Endothelial cell of umbilical vein (primary cell): ENCODE measurements at regions not wholly inside any gene's neighbourhood (a gene's known extent, or its start where the extent isn't known, plus 50 kb on each side); places are given as distances from the start of the nearest gene placed in this dataset.

Experiments
- BruUV-seq: library from RNA; stranded (reverse); fragments of 400-500 nt; replicated peaks from 2 replicates; lab custom pipeline; 2021; lab: Mats Ljungman, UMichigan
- CTCF ChIA-PET: fragments of 300-600, 350-600 bp; sonication (Branson Sonifier 250); formaldehyde crosslinking; loops from one replicate; lab custom pipeline; 2021; ENCODE audit warnings: antibody characterized with exemption, inconsistent platforms; lab: Charles Lee
- POLR2A ChIA-PET: fragments of 300-600, 350-600 bp; sonication (Branson Sonifier 250); formaldehyde crosslinking; loops from one replicate; lab custom pipeline; 2021; ENCODE audit warnings: antibody characterized with exemption, inconsistent platforms; lab: Charles Lee
- DNase-seq: peaks from one replicate; pipeline ENCODE4 v3.0.0-alpha.2; 2011; ENCODE audit warnings: low read depth, low spot score
- FAIRE-seq: peaks from 2 replicates; lab custom pipeline; 2011; peaks lifted over from hg19 to GRCh38; lab: Jason Lieb, UNC
- H2AFZ ChIP-seq: 2 replicates; pipeline ENCODE4 v1.6.0; 2012; ENCODE audit warnings: low read depth, low read length, control low read depth, inconsistent platforms
- H3K27ac ChIP-seq: 2 replicates; pipeline ENCODE4 v1.5.1; 2011; ENCODE audit warnings: low read depth, mild to moderate bottlenecking, control low read depth, low read length, moderate library complexity; ENCODE audit not compliant: insufficient read depth
- H3K27me3 ChIP-seq, 2 experiments: 2 replicates each; pipeline versions ENCODE4 v1.6.0 to v1.6.1; 2011; ENCODE audit warnings: low read length in 2 of 2, mixed read lengths in 1 of 2; ENCODE audit not compliant: control insufficient read depth in 2 of 2, insufficient read depth in 2 of 2
- H3K36me3 ChIP-seq, 2 experiments: 2 replicates in 1 of 2; 3 replicates in 1 of 2; pipeline ENCODE4 v1.5.1; 2011; ENCODE audit warnings: low read length in 2 of 2, mild to moderate bottlenecking in 1 of 2, moderate library complexity in 1 of 2; ENCODE audit not compliant: control insufficient read depth in 2 of 2, insufficient read depth in 2 of 2; ENCODE audit errors: extremely low read depth in 1 of 2
- H3K4me1 ChIP-seq: 3 replicates; pipeline ENCODE4 v1.5.1; 2011; ENCODE audit warnings: mild to moderate bottlenecking, low read length; ENCODE audit not compliant: control insufficient read depth, insufficient read depth; ENCODE audit errors: extremely low read depth
- H3K4me2 ChIP-seq: 2 replicates; pipeline ENCODE4 v1.6.1; 2011; ENCODE audit warnings: low read length, control low read depth, mixed read lengths; ENCODE audit not compliant: insufficient read depth
- H3K4me3 ChIP-seq, 3 experiments: fragments of 200-600 bp in 1 of 3; sonication (generic), shearing (Covaris generic) in 1 of 3; replicated peaks in 1 of 3; 2 replicates each; pipeline ENCODE4 v1.5.1; 2011 to 2016; ENCODE audit warnings: control low read depth in 3 of 3, low read length in 3 of 3, mild to moderate bottlenecking in 2 of 3, inconsistent platforms in 1 of 3, low read depth in 1 of 3, moderate library complexity in 1 of 3; ENCODE audit not compliant: insufficient read depth in 1 of 3
- H3K79me2 ChIP-seq: 2 replicates; pipeline ENCODE4 v1.6.0; 2012; ENCODE audit warnings: low read length, inconsistent platforms; ENCODE audit not compliant: control insufficient read depth, insufficient read depth
- H3K9ac ChIP-seq: replicated peaks from 2 replicates; pipeline ENCODE3; 2011; ENCODE audit warnings: low read length, control low read depth; ENCODE audit not compliant: insufficient read depth; ENCODE audit errors: extremely low read depth
- H3K9me1 ChIP-seq: replicated peaks from 3 replicates; pipeline ENCODE4 v1.6.0; 2011; ENCODE audit warnings: mild to moderate bottlenecking, low read length; ENCODE audit not compliant: control insufficient read depth, insufficient read depth; ENCODE audit errors: extremely low read depth
- H3K9me3 ChIP-seq: replicated peaks from 2 replicates; pipeline ENCODE4 v1.5.1; 2012; ENCODE audit warnings: low read length, inconsistent platforms; ENCODE audit not compliant: control insufficient read depth, insufficient read depth
- H4K20me1 ChIP-seq: replicated peaks from 2 replicates; pipeline ENCODE3; 2011; ENCODE audit warnings: mild to moderate bottlenecking, low read length; ENCODE audit not compliant: control insufficient read depth, insufficient read depth; ENCODE audit errors: extremely low read depth
- EZH2 ChIP-seq: IDR thresholded peaks from 2 replicates; pipeline ENCODE4 v1.6.1; 2012; ENCODE audit warnings: borderline replicate concordance, low read depth, mild to moderate bottlenecking, moderate library complexity, low read length, inconsistent platforms; ENCODE audit not compliant: severe bottlenecking
- FOS ChIP-seq: IDR thresholded peaks from 2 replicates; pipeline ENCODE4 v1.6.1; 2011; ENCODE audit warnings: mild to moderate bottlenecking, low read length, moderate library complexity, borderline replicate concordance; ENCODE audit not compliant: insufficient read depth
- GATA2 ChIP-seq: IDR thresholded peaks from 2 replicates; pipeline ENCODE4 v1.7.0; 2011; ENCODE audit warnings: low read depth, mild to moderate bottlenecking, moderate library complexity, mixed read lengths, low read length; ENCODE audit not compliant: insufficient read length, insufficient read depth
- JUN ChIP-seq: IDR thresholded peaks from 2 replicates; pipeline ENCODE4 v1.6.1; 2011; ENCODE audit warnings: borderline replicate concordance, low read depth; ENCODE audit not compliant: insufficient read length, insufficient read depth
- MYC ChIP-seq: IDR thresholded peaks from one replicate; pipeline ENCODE4 v1.6.1; 2011; ENCODE audit warnings: mild to moderate bottlenecking, low read depth, low read length
- POLR2A ChIP-seq: IDR thresholded peaks from 2 replicates; pipeline ENCODE4 v1.6.1; 2012; ENCODE audit warnings: low read depth, mild to moderate bottlenecking, control low read depth, low read length
- POLR2AphosphoS5 ChIP-seq: IDR thresholded peaks from 2 replicates; pipeline ENCODE4 v1.6.1; 2012; ENCODE audit warnings: low read depth, mild to moderate bottlenecking, control low read depth, low read length, moderate library complexity; ENCODE audit not compliant: insufficient read depth
- dilution Hi-C: fragments of 300-500 bp; cut with MboI; formaldehyde crosslinking; loops from one replicate; pipeline ENCODE4 v1.15.0; 2019; ENCODE audit warnings: low sequenced_read_pairs; ENCODE audit not compliant: extremely low pct_ligation_motif_present
- intact Hi-C: fragments of 100-400 bp; cut with micrococcal nuclease; formaldehyde crosslinking; loops from one replicate; pipeline ENCODE4 v1.10.0; 2022
- TF ChIP-seq, protein P1 (sequence below): IDR thresholded peaks from 2 replicates; pipeline ENCODE4 v1.6.1; 2011; ENCODE audit not compliant: insufficient read depth, insufficient read length
- TF ChIP-seq, protein P2 (sequence below), 2 donors: IDR thresholded peaks; 1 replicate in 1 of 2; 2 replicates in 1 of 2; pipeline ENCODE4 v1.5.1; 2011; ENCODE audit warnings: low read length in 2 of 2, mild to moderate bottlenecking in 2 of 2, moderate library complexity in 2 of 2, control low read depth in 1 of 2, inconsistent platforms in 1 of 2, low read depth in 1 of 2; ENCODE audit not compliant: insufficient read depth in 1 of 2; ENCODE audit errors: extremely low read depth in 1 of 2

DNA sequence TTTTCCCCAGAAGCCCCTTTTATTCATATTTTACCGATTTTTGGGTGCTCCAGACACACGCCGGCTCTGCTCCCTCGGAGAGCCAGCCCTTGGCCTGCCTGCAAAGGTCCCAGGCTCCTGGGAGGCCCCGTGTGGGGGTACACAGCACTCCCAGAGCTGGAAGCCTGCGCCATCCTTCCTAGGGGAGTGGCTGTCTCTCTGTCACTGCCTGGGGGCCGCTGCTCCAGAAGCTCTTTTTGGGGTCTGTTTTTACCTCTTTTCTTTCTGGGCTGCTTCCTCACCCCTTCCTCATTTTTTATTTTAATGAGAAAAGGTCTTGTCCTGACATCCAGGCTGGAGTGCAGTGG, 119.1 kb upstream of the COL5A1 start:
- BruUV-seq = no TSS peak
- no peaks in the 10 kb centered on the region for H3K4me1 ChIP-seq
- ChIA-PET POLR2A (no interaction called here), CTCF (no interaction called here)
- H4K20me1 ChIP-seq = no peaks in the 10 kb centered on the region
- H3K9me1 ChIP-seq = no peaks in the 10 kb centered on the region
- no peak overlapping the region for H2AFZ ChIP-seq
- dilution Hi-C loops (no loop called here), intact Hi-C loops (no loop called here)
- no peak overlapping the region for H3K9ac ChIP-seq
- no peaks in the 10 kb centered on the region for H3K79me2 ChIP-seq
- H3K36me3 ChIP-seq = no peaks in the 10 kb centered on the region
- H3K27ac ChIP-seq = no peak overlapping the region
- no peak for DNase-seq
- no peak for FAIRE-seq
- TF ChIP-seq, protein P1, sequence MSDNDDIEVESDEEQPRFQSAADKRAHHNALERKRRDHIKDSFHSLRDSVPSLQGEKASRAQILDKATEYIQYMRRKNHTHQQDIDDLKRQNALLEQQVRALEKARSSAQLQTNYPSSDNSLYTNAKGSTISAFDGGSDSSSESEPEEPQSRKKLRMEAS = no peak
- TF ChIP-seq FOS = no peak
- TF ChIP-seq MYC = no peak
- no peak for TF ChIP-seq EZH2
- no peak for TF ChIP-seq POLR2AphosphoS5
- TF ChIP-seq JUN = no peak
- TF ChIP-seq GATA2 = no peak
- no peak for TF ChIP-seq POLR2A
- TF ChIP-seq, protein P2, sequence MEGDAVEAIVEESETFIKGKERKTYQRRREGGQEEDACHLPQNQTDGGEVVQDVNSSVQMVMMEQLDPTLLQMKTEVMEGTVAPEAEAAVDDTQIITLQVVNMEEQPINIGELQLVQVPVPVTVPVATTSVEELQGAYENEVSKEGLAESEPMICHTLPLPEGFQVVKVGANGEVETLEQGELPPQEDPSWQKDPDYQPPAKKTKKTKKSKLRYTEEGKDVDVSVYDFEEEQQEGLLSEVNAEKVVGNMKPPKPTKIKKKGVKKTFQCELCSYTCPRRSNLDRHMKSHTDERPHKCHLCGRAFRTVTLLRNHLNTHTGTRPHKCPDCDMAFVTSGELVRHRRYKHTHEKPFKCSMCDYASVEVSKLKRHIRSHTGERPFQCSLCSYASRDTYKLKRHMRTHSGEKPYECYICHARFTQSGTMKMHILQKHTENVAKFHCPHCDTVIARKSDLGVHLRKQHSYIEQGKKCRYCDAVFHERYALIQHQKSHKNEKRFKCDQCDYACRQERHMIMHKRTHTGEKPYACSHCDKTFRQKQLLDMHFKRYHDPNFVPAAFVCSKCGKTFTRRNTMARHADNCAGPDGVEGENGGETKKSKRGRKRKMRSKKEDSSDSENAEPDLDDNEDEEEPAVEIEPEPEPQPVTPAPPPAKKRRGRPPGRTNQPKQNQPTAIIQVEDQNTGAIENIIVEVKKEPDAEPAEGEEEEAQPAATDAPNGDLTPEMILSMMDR (IDR thresholded peaks at IDR 0.05; ENCODE audit: extremely low read depth in 1 of 2, insufficient read depth in 1 of 2, low read depth in 1 of 2, low read length in 2 of 2) = no peak
- H3K4me2 ChIP-seq = no peak overlapping the region
- H3K27me3 ChIP-seq = peaks cover 0 to 1% of the 10 kb centered on the region in 2 experiments
- H3K9me3 ChIP-seq = no peaks in the 10 kb centered on the region
- no peak overlapping the region for H3K4me3 ChIP-seq
